GM23338 (cell line): ENCODE measurements at regions not wholly inside any gene's neighbourhood (a gene's known extent, or its start where the extent isn't known, plus 50 kb on each side); places are given as distances from the start of the nearest gene placed in this dataset.

Experiments used
- ATAC-seq: fragments of 200-7000 bp; cut with Tn5 transposase; 3 replicates; pipeline ENCODE4 v1.9.1; 2020
- DNase-seq: peaks from one replicate; pipeline ENCODE4 v3.0.0-alpha.2; 2015; ENCODE audit warnings: low spot score
- H2AFZ ChIP-seq: fragments of 200-600 bp; sonication (generic); 2 replicates; pipeline ENCODE4 v1.8.0; 2016; ENCODE audit warnings: antibody characterized with exemption, mild to moderate bottlenecking, moderate library complexity
- H3F3A ChIP-seq: fragments of 200-600 bp; sonication (generic); replicated peaks from 2 replicates; pipeline ENCODE4 v1.8.0; 2017; ENCODE audit warnings: antibody characterized with exemption, mixed run types, low read depth
- H3K27ac ChIP-seq: fragments of 200-600 bp; sonication (generic); 2 replicates; pipeline ENCODE4 v1.6.1; 2016; ENCODE audit warnings: low read depth
- H3K27me3 ChIP-seq: fragments of 200-600 bp; sonication (generic); 2 replicates; pipeline ENCODE4 v1.8.0; 2016; ENCODE audit warnings: mild to moderate bottlenecking, mixed run types, moderate library complexity; ENCODE audit not compliant: insufficient read depth
- H3K36me3 ChIP-seq: fragments of 200-600 bp; sonication (generic); 2 replicates; pipeline ENCODE4 v1.8.0; 2016; ENCODE audit warnings: mild to moderate bottlenecking; ENCODE audit not compliant: insufficient read depth
- H3K4me1 ChIP-seq: fragments of 200-600 bp; sonication (generic); 2 replicates; pipeline ENCODE4 v1.8.0; 2016; ENCODE audit warnings: mild to moderate bottlenecking, moderate library complexity; ENCODE audit not compliant: insufficient read depth
- H3K4me2 ChIP-seq: fragments of 200-600 bp; sonication (generic); 2 replicates; pipeline ENCODE4 v1.7.1; 2017; ENCODE audit warnings: mixed run types
- H3K4me3 ChIP-seq: fragments of 200-600 bp; sonication (generic); 2 replicates; pipeline ENCODE4 v1.6.1; 2016; ENCODE audit warnings: mixed run types
- H3K79me2 ChIP-seq: fragments of 200-600 bp; sonication (generic); replicated peaks from 2 replicates; pipeline ENCODE4 v1.8.0; 2017; ENCODE audit warnings: mild to moderate bottlenecking; ENCODE audit not compliant: insufficient read depth
- H3K9me2 ChIP-seq: fragments of 200-600 bp; sonication (generic); 2 replicates; pipeline ENCODE4 v1.8.0; 2017; ENCODE audit not compliant: insufficient read depth
- H4K20me1 ChIP-seq: fragments of 200-600 bp; sonication (generic); replicated peaks from 2 replicates; pipeline ENCODE4 v1.8.0; 2017; ENCODE audit warnings: mild to moderate bottlenecking; ENCODE audit not compliant: insufficient read depth
- H3K27ac Mint-ChIP-seq: 2 replicates; pipeline ENCODE4 v1.8.0; 2020; ENCODE audit warnings: inconsistent platforms, mild to moderate bottlenecking, moderate library complexity, mixed read lengths
- H3K27me3 Mint-ChIP-seq: 3 replicates; pipeline ENCODE4 v1.8.0; 2022; ENCODE audit warnings: low read depth, mild to moderate bottlenecking, moderate library complexity, mixed read lengths, inconsistent platforms; ENCODE audit not compliant: insufficient read depth, poor library complexity
- H3K36me3 Mint-ChIP-seq: 3 replicates; pipeline ENCODE4 v1.8.0; 2021; ENCODE audit warnings: low read depth, mild to moderate bottlenecking, inconsistent platforms, moderate library complexity, mixed read lengths
- H3K4me1 Mint-ChIP-seq: 3 replicates; pipeline ENCODE4 v1.8.0; 2020; ENCODE audit warnings: mild to moderate bottlenecking, inconsistent platforms, mixed read lengths
- H3K4me3 Mint-ChIP-seq: 3 replicates; pipeline ENCODE4 v1.8.0; 2021; ENCODE audit warnings: moderate library complexity, mild to moderate bottlenecking, inconsistent platforms, mixed read lengths
- H3K9me3 Mint-ChIP-seq: 3 replicates; pipeline ENCODE4 v1.8.0; 2020; ENCODE audit warnings: moderate library complexity, mild to moderate bottlenecking, inconsistent platforms, mixed read lengths
- CREB1 ChIP-seq: fragments of 250-450 bp; sonication (Bioruptor Pico); IDR thresholded peaks from 2 replicates; pipeline ENCODE4 v1.5.0; 2020; ENCODE audit warnings: low read depth, mild to moderate bottlenecking, moderate library complexity
- CTCF ChIP-seq, 2 experiments: fragments of 200-600 bp in 1 of 2; sonication (generic) in 1 of 2; conservative IDR thresholded peaks; 2 replicates each; pipeline versions ENCODE4 v1.5.1 to v1.6.1; 2016 to 2017; ENCODE audit warnings: antibody characterized with exemption in 2 of 2, low read depth in 2 of 2, mild to moderate bottlenecking in 2 of 2, moderate library complexity in 1 of 2
- ETS1 ChIP-seq: IDR thresholded peaks from 2 replicates; pipeline ENCODE4 v1.6.1; 2016; ENCODE audit warnings: antibody characterized with exemption
- EZH2 ChIP-seq: fragments of 200-600 bp; sonication (generic); IDR thresholded peaks from one replicate; pipeline ENCODE4 v1.8.0; 2017; ENCODE audit warnings: antibody characterized with exemption, mild to moderate bottlenecking, low read depth; ENCODE audit not compliant: unreplicated experiment
- EZH2phosphoT487 ChIP-seq: fragments of 200-600 bp; sonication (generic); IDR thresholded peaks from one replicate; pipeline ENCODE4 v1.8.1; 2018; ENCODE audit warnings: antibody characterized with exemption; ENCODE audit not compliant: unreplicated experiment
- JUNB ChIP-seq: IDR thresholded peaks from one replicate; pipeline ENCODE4 v1.6.1; 2016; ENCODE audit warnings: antibody characterized with exemption; ENCODE audit not compliant: unreplicated experiment
- NANOG ChIP-seq: IDR thresholded peaks from 2 replicates; pipeline ENCODE4 v1.6.1; 2016; ENCODE audit warnings: antibody characterized with exemption, borderline replicate concordance
- POLR2AphosphoS5 ChIP-seq: IDR thresholded peaks from 2 replicates; pipeline ENCODE4 v1.6.1; 2016; ENCODE audit warnings: antibody characterized with exemption, low read depth
- REST ChIP-seq: IDR thresholded peaks from one replicate; pipeline ENCODE4 v1.6.1; 2018; ENCODE audit warnings: antibody characterized with exemption; ENCODE audit not compliant: unreplicated experiment
- STAT1 ChIP-seq: IDR thresholded peaks from one replicate; pipeline ENCODE4 v1.6.1; 2016; ENCODE audit warnings: antibody characterized with exemption; ENCODE audit not compliant: unreplicated experiment
- ZNF114 ChIP-seq: fragments of 250-450 bp; sonication (Bioruptor Pico); IDR thresholded peaks from 2 replicates; pipeline ENCODE4 v1.5.0; 2020; ENCODE audit warnings: mild to moderate bottlenecking, moderate library complexity
- ZNF331 ChIP-seq: fragments of 250-450 bp; sonication (Bioruptor Pico); IDR thresholded peaks from 2 replicates; pipeline ENCODE4 v1.5.0; 2020; ENCODE audit warnings: low read depth, mild to moderate bottlenecking, moderate library complexity
- ZNF462 ChIP-seq: fragments of 250-450 bp; sonication (Bioruptor Pico); IDR thresholded peaks from 2 replicates; pipeline ENCODE4 v1.5.0; 2020; ENCODE audit warnings: mild to moderate bottlenecking, moderate library complexity

GRCh38 chr18:51864219-51864965 is 475.6 kb upstream of the DCC start:
- TF ChIP-seq CTCF (conservative IDR thresholded peaks at IDR 0.05; ENCODE audit: low read depth in 2 of 2) = no peak
- TF ChIP-seq CREB1 (CRISPR knock-in tag) = no peak
- TF ChIP-seq EZH2 = no peak
- no peak for TF ChIP-seq STAT1
- no peak for TF ChIP-seq ZNF462
- no peak for TF ChIP-seq ZNF331 (CRISPR knock-in tag)
- TF ChIP-seq POLR2AphosphoS5 = no peak
- TF ChIP-seq EZH2phosphoT487 = no peak
- TF ChIP-seq NANOG = no peak
- no peak for TF ChIP-seq ZNF114
- no peak for TF ChIP-seq ETS1
- TF ChIP-seq JUNB = no peak
- no peak for TF ChIP-seq REST
- Histone ChIP-seq H3K79me2 (no peaks in the 10 kb centered on the region), H3K4me3 (no peak overlapping the region), H3F3A (no peaks in the 10 kb centered on the region), H4K20me1 (no peaks in the 10 kb centered on the region), H3K36me3 (no peaks in the 10 kb centered on the region), H3K4me2 (no peak overlapping the region), H3K9me2 (no peaks in the 10 kb centered on the region), H2AFZ (no peak overlapping the region), H3K27me3 (no peaks in the 10 kb centered on the region), H3K27ac (no peak overlapping the region), H3K4me1 (no peaks in the 10 kb centered on the region)
- Mint-ChIP-seq H3K4me1 (no peaks in the 10 kb centered on the region), H3K27me3 (no peaks in the 10 kb centered on the region), H3K36me3 (peaks cover 8% of the 10 kb centered on the region; the same call in 2 of the 3 replicates), H3K4me3 (no peak overlapping the region), H3K9me3 (peaks cover 30% of the 10 kb centered on the region), H3K27ac (no peak overlapping the region)
- no peak for ATAC-seq
- DNase-seq = no peak
